GM23338 (cell line): ENCODE measurements at regions not wholly inside any gene's neighbourhood (a gene's known extent, or its start where the extent isn't known, plus 50 kb on each side); places are given as distances from the start of the nearest gene placed in this dataset.

Experiments used
- ATAC-seq: fragments of 200-7000 bp; cut with Tn5 transposase; 3 replicates; pipeline ENCODE4 v1.9.1; 2020
- DNase-seq: peaks from one replicate; pipeline ENCODE4 v3.0.0-alpha.2; 2015; ENCODE audit warnings: low spot score
- H2AFZ ChIP-seq: fragments of 200-600 bp; sonication (generic); 2 replicates; pipeline ENCODE4 v1.8.0; 2016; ENCODE audit warnings: antibody characterized with exemption, mild to moderate bottlenecking, moderate library complexity
- H3F3A ChIP-seq: fragments of 200-600 bp; sonication (generic); replicated peaks from 2 replicates; pipeline ENCODE4 v1.8.0; 2017; ENCODE audit warnings: antibody characterized with exemption, mixed run types, low read depth
- H3K27ac ChIP-seq: fragments of 200-600 bp; sonication (generic); 2 replicates; pipeline ENCODE4 v1.6.1; 2016; ENCODE audit warnings: low read depth
- H3K27me3 ChIP-seq: fragments of 200-600 bp; sonication (generic); 2 replicates; pipeline ENCODE4 v1.8.0; 2016; ENCODE audit warnings: mild to moderate bottlenecking, mixed run types, moderate library complexity; ENCODE audit not compliant: insufficient read depth
- H3K36me3 ChIP-seq: fragments of 200-600 bp; sonication (generic); 2 replicates; pipeline ENCODE4 v1.8.0; 2016; ENCODE audit warnings: mild to moderate bottlenecking; ENCODE audit not compliant: insufficient read depth
- H3K4me1 ChIP-seq: fragments of 200-600 bp; sonication (generic); 2 replicates; pipeline ENCODE4 v1.8.0; 2016; ENCODE audit warnings: mild to moderate bottlenecking, moderate library complexity; ENCODE audit not compliant: insufficient read depth
- H3K4me2 ChIP-seq: fragments of 200-600 bp; sonication (generic); 2 replicates; pipeline ENCODE4 v1.7.1; 2017; ENCODE audit warnings: mixed run types
- H3K4me3 ChIP-seq: fragments of 200-600 bp; sonication (generic); 2 replicates; pipeline ENCODE4 v1.6.1; 2016; ENCODE audit warnings: mixed run types
- H3K79me2 ChIP-seq: fragments of 200-600 bp; sonication (generic); replicated peaks from 2 replicates; pipeline ENCODE4 v1.8.0; 2017; ENCODE audit warnings: mild to moderate bottlenecking; ENCODE audit not compliant: insufficient read depth
- H3K9me2 ChIP-seq: fragments of 200-600 bp; sonication (generic); 2 replicates; pipeline ENCODE4 v1.8.0; 2017; ENCODE audit not compliant: insufficient read depth
- H4K20me1 ChIP-seq: fragments of 200-600 bp; sonication (generic); replicated peaks from 2 replicates; pipeline ENCODE4 v1.8.0; 2017; ENCODE audit warnings: mild to moderate bottlenecking; ENCODE audit not compliant: insufficient read depth
- H3K27ac Mint-ChIP-seq: 2 replicates; pipeline ENCODE4 v1.8.0; 2020; ENCODE audit warnings: inconsistent platforms, mild to moderate bottlenecking, moderate library complexity, mixed read lengths
- H3K27me3 Mint-ChIP-seq: 3 replicates; pipeline ENCODE4 v1.8.0; 2022; ENCODE audit warnings: low read depth, mild to moderate bottlenecking, moderate library complexity, mixed read lengths, inconsistent platforms; ENCODE audit not compliant: insufficient read depth, poor library complexity
- H3K36me3 Mint-ChIP-seq: 3 replicates; pipeline ENCODE4 v1.8.0; 2021; ENCODE audit warnings: low read depth, mild to moderate bottlenecking, inconsistent platforms, moderate library complexity, mixed read lengths
- H3K4me1 Mint-ChIP-seq: 3 replicates; pipeline ENCODE4 v1.8.0; 2020; ENCODE audit warnings: mild to moderate bottlenecking, inconsistent platforms, mixed read lengths
- H3K4me3 Mint-ChIP-seq: 3 replicates; pipeline ENCODE4 v1.8.0; 2021; ENCODE audit warnings: moderate library complexity, mild to moderate bottlenecking, inconsistent platforms, mixed read lengths
- H3K9me3 Mint-ChIP-seq: 3 replicates; pipeline ENCODE4 v1.8.0; 2020; ENCODE audit warnings: moderate library complexity, mild to moderate bottlenecking, inconsistent platforms, mixed read lengths
- CREB1 ChIP-seq: fragments of 250-450 bp; sonication (Bioruptor Pico); IDR thresholded peaks from 2 replicates; pipeline ENCODE4 v1.5.0; 2020; ENCODE audit warnings: low read depth, mild to moderate bottlenecking, moderate library complexity
- EZH2phosphoT487 ChIP-seq: fragments of 200-600 bp; sonication (generic); IDR thresholded peaks from one replicate; pipeline ENCODE4 v1.8.1; 2018; ENCODE audit warnings: antibody characterized with exemption; ENCODE audit not compliant: unreplicated experiment
- POLR2AphosphoS5 ChIP-seq: IDR thresholded peaks from 2 replicates; pipeline ENCODE4 v1.6.1; 2016; ENCODE audit warnings: antibody characterized with exemption, low read depth
- STAT1 ChIP-seq: IDR thresholded peaks from one replicate; pipeline ENCODE4 v1.6.1; 2016; ENCODE audit warnings: antibody characterized with exemption; ENCODE audit not compliant: unreplicated experiment
- ZNF114 ChIP-seq: fragments of 250-450 bp; sonication (Bioruptor Pico); IDR thresholded peaks from 2 replicates; pipeline ENCODE4 v1.5.0; 2020; ENCODE audit warnings: mild to moderate bottlenecking, moderate library complexity
- ZNF331 ChIP-seq: fragments of 250-450 bp; sonication (Bioruptor Pico); IDR thresholded peaks from 2 replicates; pipeline ENCODE4 v1.5.0; 2020; ENCODE audit warnings: low read depth, mild to moderate bottlenecking, moderate library complexity
- TF ChIP-seq, protein P1 (sequence below): fragments of 250-450 bp; sonication (Bioruptor Pico); IDR thresholded peaks from 2 replicates; pipeline ENCODE4 v1.5.0; 2020; ENCODE audit warnings: mild to moderate bottlenecking, moderate library complexity

DNA sequence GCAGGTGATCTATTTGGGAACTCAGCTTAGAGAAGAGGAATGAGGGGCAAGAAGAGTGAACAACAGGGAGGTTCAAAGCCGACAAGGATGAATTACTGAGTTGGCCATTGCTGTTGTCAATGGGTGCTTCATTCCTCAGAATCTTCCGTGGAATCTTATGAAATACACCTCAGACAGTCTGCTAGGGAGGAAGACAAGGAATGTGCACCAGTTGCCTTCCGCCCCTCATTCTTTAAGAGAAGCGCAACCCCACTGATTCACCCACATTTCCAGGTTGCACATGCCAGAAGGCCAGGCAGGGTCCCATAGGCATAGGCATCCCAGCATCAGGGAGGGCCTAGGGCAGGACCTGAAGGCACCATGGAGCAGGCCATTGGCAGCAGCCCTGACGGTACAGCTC is 127.5 kb upstream of the TNFAIP3 start:
- Histone ChIP-seq H3K79me2 (no peaks in the 10 kb centered on the region), H3K27ac (no peak overlapping the region), H3K27me3 (no peaks in the 10 kb centered on the region), H3K9me2 (no peaks in the 10 kb centered on the region), H3K4me2 (no peak overlapping the region), H3F3A (no peaks in the 10 kb centered on the region), H3K4me3 (no peak overlapping the region), H3K4me1 (no peaks in the 10 kb centered on the region), H2AFZ (no peak overlapping the region; the same call in 1 of the 2 replicates), H4K20me1 (no peaks in the 10 kb centered on the region), H3K36me3 (no peaks in the 10 kb centered on the region)
- DNase-seq (no peak), ATAC-seq (no peak)
- Mint-ChIP-seq H3K4me1 (peaks cover 8% of the 10 kb centered on the region; the same call in 2 of the 3 replicates), H3K4me3 (no peak overlapping the region), H3K36me3 (no peaks in the 10 kb centered on the region), H3K27ac (no peak overlapping the region), H3K9me3 (no peaks in the 10 kb centered on the region), H3K27me3 (no peaks in the 10 kb centered on the region)
- TF ChIP-seq POLR2AphosphoS5 (no peak), ZNF331 (no peak), ZNF114 (no peak), EZH2phosphoT487 (no peak), STAT1 (no peak)
- TF ChIP-seq, protein P1, sequence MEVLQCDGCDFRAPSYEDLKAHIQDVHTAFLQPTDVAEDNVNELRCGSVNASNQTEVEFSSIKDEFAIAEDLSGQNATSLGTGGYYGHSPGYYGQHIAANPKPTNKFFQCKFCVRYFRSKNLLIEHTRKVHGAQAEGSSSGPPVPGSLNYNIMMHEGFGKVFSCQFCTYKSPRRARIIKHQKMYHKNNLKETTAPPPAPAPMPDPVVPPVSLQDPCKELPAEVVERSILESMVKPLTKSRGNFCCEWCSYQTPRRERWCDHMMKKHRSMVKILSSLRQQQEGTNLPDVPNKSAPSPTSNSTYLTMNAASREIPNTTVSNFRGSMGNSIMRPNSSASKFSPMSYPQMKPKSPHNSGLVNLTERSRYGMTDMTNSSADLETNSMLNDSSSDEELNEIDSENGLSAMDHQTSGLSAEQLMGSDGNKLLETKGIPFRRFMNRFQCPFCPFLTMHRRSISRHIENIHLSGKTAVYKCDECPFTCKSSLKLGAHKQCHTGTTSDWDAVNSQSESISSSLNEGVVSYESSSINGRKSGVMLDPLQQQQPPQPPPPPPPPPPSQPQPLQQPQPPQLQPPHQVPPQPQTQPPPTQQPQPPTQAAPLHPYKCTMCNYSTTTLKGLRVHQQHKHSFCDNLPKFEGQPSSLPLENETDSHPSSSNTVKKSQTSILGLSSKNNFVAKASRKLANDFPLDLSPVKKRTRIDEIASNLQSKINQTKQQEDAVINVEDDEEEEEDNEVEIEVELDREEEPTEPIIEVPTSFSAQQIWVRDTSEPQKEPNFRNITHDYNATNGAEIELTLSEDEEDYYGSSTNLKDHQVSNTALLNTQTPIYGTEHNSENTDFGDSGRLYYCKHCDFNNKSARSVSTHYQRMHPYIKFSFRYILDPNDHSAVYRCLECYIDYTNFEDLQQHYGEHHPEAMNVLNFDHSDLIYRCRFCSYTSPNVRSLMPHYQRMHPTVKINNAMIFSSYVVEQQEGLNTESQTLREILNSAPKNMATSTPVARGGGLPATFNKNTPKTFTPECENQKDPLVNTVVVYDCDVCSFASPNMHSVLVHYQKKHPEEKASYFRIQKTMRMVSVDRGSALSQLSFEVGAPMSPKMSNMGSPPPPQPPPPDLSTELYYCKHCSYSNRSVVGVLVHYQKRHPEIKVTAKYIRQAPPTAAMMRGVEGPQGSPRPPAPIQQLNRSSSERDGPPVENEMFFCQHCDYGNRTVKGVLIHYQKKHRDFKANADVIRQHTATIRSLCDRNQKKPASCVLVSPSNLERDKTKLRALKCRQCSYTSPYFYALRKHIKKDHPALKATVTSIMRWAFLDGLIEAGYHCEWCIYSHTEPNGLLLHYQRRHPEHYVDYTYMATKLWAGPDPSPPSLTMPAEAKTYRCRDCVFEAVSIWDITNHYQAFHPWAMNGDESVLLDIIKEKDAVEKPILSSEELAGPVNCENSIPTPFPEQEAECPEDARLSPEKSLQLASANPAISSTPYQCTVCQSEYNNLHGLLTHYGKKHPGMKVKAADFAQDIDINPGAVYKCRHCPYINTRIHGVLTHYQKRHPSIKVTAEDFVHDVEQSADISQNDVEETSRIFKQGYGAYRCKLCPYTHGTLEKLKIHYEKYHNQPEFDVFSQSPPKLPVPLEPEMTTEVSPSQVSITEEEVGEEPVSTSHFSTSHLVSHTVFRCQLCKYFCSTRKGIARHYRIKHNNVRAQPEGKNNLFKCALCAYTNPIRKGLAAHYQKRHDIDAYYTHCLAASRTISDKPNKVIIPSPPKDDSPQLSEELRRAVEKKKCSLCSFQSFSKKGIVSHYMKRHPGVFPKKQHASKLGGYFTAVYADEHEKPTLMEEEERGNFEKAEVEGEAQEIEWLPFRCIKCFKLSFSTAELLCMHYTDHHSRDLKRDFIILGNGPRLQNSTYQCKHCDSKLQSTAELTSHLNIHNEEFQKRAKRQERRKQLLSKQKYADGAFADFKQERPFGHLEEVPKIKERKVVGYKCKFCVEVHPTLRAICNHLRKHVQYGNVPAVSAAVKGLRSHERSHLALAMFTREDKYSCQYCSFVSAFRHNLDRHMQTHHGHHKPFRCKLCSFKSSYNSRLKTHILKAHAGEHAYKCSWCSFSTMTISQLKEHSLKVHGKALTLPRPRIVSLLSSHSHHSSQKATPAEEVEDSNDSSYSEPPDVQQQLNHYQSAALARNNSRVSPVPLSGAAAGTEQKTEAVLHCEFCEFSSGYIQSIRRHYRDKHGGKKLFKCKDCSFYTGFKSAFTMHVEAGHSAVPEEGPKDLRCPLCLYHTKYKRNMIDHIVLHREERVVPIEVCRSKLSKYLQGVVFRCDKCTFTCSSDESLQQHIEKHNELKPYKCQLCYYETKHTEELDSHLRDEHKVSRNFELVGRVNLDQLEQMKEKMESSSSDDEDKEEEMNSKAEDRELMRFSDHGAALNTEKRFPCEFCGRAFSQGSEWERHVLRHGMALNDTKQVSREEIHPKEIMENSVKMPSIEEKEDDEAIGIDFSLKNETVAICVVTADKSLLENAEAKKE (CRISPR knock-in tag): no peak

DNA sequence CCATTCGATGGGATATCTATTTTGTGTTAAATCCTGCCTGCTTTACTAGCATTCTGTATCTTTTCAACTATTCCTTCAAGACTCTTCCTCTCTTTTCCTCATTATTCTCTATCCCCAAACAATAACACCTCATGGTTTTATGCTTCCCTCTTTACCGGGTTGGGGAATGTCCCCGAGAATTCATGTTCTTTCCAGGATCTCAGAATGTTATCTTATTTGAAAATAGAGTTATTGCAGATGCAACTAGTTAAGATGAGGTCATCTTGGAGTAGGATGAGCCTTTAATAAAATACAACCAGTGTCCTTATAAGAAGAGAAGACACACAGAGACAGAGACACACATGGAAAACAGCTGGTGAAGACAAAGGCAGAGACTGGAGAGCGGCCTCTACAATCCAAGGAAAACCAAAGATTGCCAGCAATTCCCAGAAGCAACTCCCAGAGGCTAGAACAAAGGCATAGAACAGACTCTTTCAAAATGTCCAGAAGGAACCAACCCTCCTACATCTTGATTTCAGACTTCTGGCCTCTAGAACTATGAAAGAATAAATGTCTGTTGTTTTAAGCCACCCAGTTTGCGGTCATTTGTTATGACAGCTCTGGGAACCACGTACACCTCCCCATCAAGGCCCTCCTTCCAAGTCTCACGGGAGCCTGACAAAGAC is 126.8 kb upstream of the TNFAIP3 start:
- peaks cover 8% of the 10 kb centered on the region; the same call in 2 of the 3 replicates for H3K4me1 Mint-ChIP-seq
- no peak overlapping the region for H3K4me2 ChIP-seq
- H3K27ac Mint-ChIP-seq: no peak overlapping the region
- H3K27me3 ChIP-seq: no peaks in the 10 kb centered on the region
- ATAC-seq (no peak), DNase-seq (no peak)
- H3K36me3 ChIP-seq: no peaks in the 10 kb centered on the region
- no peaks in the 10 kb centered on the region for H3K9me3 Mint-ChIP-seq
- H3K36me3 Mint-ChIP-seq: no peaks in the 10 kb centered on the region
- no peak overlapping the region for H3K27ac ChIP-seq
- H3K4me1 ChIP-seq: no peaks in the 10 kb centered on the region
- no peak overlapping the region for H3K4me3 Mint-ChIP-seq
- no peaks in the 10 kb centered on the region for H4K20me1 ChIP-seq
- no peaks in the 10 kb centered on the region for H3K27me3 Mint-ChIP-seq
- no peaks in the 10 kb centered on the region for H3F3A ChIP-seq
- H3K79me2 ChIP-seq: no peaks in the 10 kb centered on the region
- H3K9me2 ChIP-seq: no peaks in the 10 kb centered on the region
- H2AFZ ChIP-seq: no peak overlapping the region; the same call in none of the 2 replicates
- H3K4me3 ChIP-seq: no peak overlapping the region
- TF ChIP-seq, protein P1 (CRISPR knock-in tag): no peak
- no peak for TF ChIP-seq CREB1 (CRISPR knock-in tag)
